ENCODE measurements at regions not wholly inside any gene's neighbourhood (a gene's known extent, or its start where the extent isn't known, plus 50 kb on each side); places are given as distances from the start of the nearest gene placed in this dataset.
A peak's percentile ranks its signal among the peaks of the same experiment; 100 is the strongest.

GRCh38 chr21:24935991-24936390 lies 671.3 kb downstream of the MRPL39 start:
- intact Hi-C loops (cut with DNase I): no loop called here
- no peaks in the 10 kb centered on the region for H3K36me3 ChIP-seq (replicated peaks in 1 of 2; ENCODE audit: insufficient read depth in 1 of 2, low read depth in 2 of 2)
- no peaks in the 10 kb centered on the region for H3K9me3 ChIP-seq
- DNase-seq (no peak), ATAC-seq (no peak)
- no peak overlapping the region for H3K27ac ChIP-seq
- TF ChIP-seq POLR2A (IDR thresholded peaks at IDR 0.05): no peak
- TF ChIP-seq CTCF (IDR thresholded peaks at IDR 0.05): no peak
- 52 to 57% methylated on average over 2 of the region's 2 CpGs for WGBS, 2 donors
- H3K27me3 ChIP-seq: no peaks in the 10 kb centered on the region
- peaks cover 10% of the 10 kb centered on the region for H3K4me1 ChIP-seq
- H3K4me3 ChIP-seq: no peak overlapping the region

- 20 to 25% methylated on average over 1 of the region's 1 CpG for WGBS, 2 donors
- Histone ChIP-seq H3K27ac (no peak overlapping the region), H3K36me3 (replicated peaks in 1 of 2; ENCODE audit: insufficient read depth in 1 of 2, low read depth in 2 of 2) (no peaks in the 10 kb centered on the region), H3K4me1 (no peaks in the 10 kb centered on the region), H3K27me3 (no peaks in the 10 kb centered on the region), H3K4me3 (no peak overlapping the region), H3K9me3 (no peaks in the 10 kb centered on the region)
- no peak for ATAC-seq
- no peak for DNase-seq
- intact Hi-C loops (cut with DNase I): no loop called here
- no peak for TF ChIP-seq POLR2A (IDR thresholded peaks at IDR 0.05)
- TF ChIP-seq CTCF (IDR thresholded peaks at IDR 0.05): no peak
Measured at GRCh38 chr21:24910591-24910990, 696.7 kb downstream of the MRPL39 start.

- DNase-seq (no peak), ATAC-seq (no peak)
- 24 to 36% methylated on average over 1 of the region's 1 CpG for WGBS, 2 donors
Measured at GRCh38 chr21:24903994-24904635, 703.2 kb downstream of the MRPL39 start.

GRCh38 chr21:24899138-24899537 lies 708.1 kb downstream of the MRPL39 start:
- Histone ChIP-seq H3K9me3 (no peaks in the 10 kb centered on the region), H3K4me1 (peaks cover 4% of the 10 kb centered on the region), H3K4me3 (no peak overlapping the region), H3K36me3 (replicated peaks in 1 of 2; ENCODE audit: insufficient read depth in 1 of 2, low read depth in 2 of 2) (no peaks in the 10 kb centered on the region), H3K27me3 (no peaks in the 10 kb centered on the region), H3K27ac (no peak overlapping the region)
- 45 to 68% methylated on average over 2 of the region's 2 CpGs for WGBS, 2 donors
- DNase-seq (no peak), ATAC-seq (no peak)
- intact Hi-C loops (cut with DNase I): no loop called here
- TF ChIP-seq CTCF (IDR thresholded peaks at IDR 0.05): no peak
- TF ChIP-seq POLR2A (IDR thresholded peaks at IDR 0.05): no peak

More at GRCh38 chr21:24903994-24904635, 703.2 kb downstream of the MRPL39 start:
- no peaks in the 10 kb centered on the region for H3K27me3 ChIP-seq
- peaks cover 8% of the 10 kb centered on the region for H3K4me1 ChIP-seq
- no peaks in the 10 kb centered on the region for H3K9me3 ChIP-seq
- no peak for TF ChIP-seq POLR2A (IDR thresholded peaks at IDR 0.05)
- peak overlapping the region in 1 of 4 donors; percentile 3 for H3K27ac ChIP-seq
- no peaks in the 10 kb centered on the region for H3K36me3 ChIP-seq (replicated peaks in 1 of 2; ENCODE audit: insufficient read depth in 1 of 2, low read depth in 2 of 2)
- intact Hi-C loops (cut with DNase I): no loop called here
- no peak overlapping the region for H3K4me3 ChIP-seq

- ATAC-seq (no peak), DNase-seq (no peak)
- Histone ChIP-seq H3K27me3 (no peaks in the 10 kb centered on the region), H3K9me3 (no peaks in the 10 kb centered on the region), H3K27ac (peak overlapping the region in 1 of 4 donors; percentile 14), H3K4me1 (no peaks in the 10 kb centered on the region), H3K4me3 (no peak overlapping the region), H3K36me3 (replicated peaks in 1 of 2; ENCODE audit: insufficient read depth in 1 of 2, low read depth in 2 of 2) (no peaks in the 10 kb centered on the region)
- intact Hi-C loops (cut with DNase I): no loop called here
- TF ChIP-seq CTCF (IDR thresholded peaks at IDR 0.05) (no peak), POLR2A (IDR thresholded peaks at IDR 0.05) (no peak)
- WGBS, 2 donors: 10 to 18% methylated on average over 1 of the region's 1 CpG
Measured at GRCh38 chr21:24897883-24898282, 709.4 kb downstream of the MRPL39 start.

Measured in body of pancreas (tissue), 4 donors.